ENCODE measurements at regions not wholly inside any gene's neighbourhood (a gene's known extent, or its start where the extent isn't known, plus 50 kb on each side); places are given as distances from the start of the nearest gene placed in this dataset.

DNA sequence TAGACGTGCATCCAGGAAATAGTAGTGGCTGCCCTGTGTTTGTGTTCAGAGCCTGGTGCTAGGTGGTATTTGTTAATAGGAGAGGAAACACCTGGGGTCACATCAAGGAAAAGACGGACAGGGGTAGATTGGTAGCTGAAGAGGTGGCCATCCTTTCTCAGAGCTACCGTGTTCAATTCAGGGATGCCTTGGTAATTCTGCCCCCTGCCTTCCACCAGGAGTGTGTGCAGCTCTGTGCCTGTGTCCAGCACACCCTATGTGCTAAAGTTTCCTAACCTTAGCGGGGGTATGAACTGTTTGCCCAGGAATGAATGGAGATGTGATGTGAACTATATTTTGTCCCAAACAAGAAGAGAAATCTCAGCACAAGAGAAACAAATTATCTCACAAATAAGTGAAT, 174.1 kb upstream of the MPHOSPH6 start:
- TF ChIP-seq, protein P1, sequence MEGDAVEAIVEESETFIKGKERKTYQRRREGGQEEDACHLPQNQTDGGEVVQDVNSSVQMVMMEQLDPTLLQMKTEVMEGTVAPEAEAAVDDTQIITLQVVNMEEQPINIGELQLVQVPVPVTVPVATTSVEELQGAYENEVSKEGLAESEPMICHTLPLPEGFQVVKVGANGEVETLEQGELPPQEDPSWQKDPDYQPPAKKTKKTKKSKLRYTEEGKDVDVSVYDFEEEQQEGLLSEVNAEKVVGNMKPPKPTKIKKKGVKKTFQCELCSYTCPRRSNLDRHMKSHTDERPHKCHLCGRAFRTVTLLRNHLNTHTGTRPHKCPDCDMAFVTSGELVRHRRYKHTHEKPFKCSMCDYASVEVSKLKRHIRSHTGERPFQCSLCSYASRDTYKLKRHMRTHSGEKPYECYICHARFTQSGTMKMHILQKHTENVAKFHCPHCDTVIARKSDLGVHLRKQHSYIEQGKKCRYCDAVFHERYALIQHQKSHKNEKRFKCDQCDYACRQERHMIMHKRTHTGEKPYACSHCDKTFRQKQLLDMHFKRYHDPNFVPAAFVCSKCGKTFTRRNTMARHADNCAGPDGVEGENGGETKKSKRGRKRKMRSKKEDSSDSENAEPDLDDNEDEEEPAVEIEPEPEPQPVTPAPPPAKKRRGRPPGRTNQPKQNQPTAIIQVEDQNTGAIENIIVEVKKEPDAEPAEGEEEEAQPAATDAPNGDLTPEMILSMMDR (IDR thresholded peaks at IDR 0.05), result peak; percentile 63
- no peak for TF ChIP-seq EZH2phosphoT487 (IDR thresholded peaks at IDR 0.05)

Measured in neural progenitor cell (in vitro differentiated cells).